ENCODE measurements at regions not wholly inside any gene's neighbourhood (a gene's known extent, or its start where the extent isn't known, plus 50 kb on each side); places are given as distances from the start of the nearest gene placed in this dataset.

DNA sequence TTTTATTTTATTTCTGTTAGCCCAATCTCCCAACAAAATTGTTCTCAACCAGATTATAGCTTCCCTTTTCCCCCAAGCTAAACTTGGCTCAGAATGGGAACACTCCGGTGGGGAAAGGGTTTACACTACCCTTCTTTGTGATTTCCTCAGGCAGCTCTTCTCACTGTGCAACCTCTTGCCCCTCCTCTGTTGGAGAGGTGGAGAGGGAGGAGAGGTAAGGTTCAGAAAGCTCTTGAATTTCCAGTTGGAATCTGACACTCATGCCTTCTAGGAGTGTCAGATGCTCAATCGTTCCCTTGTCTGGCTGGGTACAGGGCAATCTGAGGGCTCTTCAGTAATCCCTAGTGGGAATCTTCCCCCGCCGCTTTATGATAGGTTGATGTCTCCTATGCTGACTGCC, 486.1 kb upstream of the KLF12 start:
- H3F3A ChIP-seq (replicated peaks; ENCODE audit: insufficient read depth), result no peaks in the 10 kb centered on the region
- DNase-seq, result no peak
- POLR2A ChIA-PET, result no interaction called here
- H3K4me3 ChIP-seq (ENCODE audit: low read depth in 2 of 2, low read length in 1 of 2), result no peak overlapping the region
- H3K27ac ChIP-seq (ENCODE audit: low read depth in 2 of 2, low read length in 1 of 2), result no peak overlapping the region
- no peak overlapping the region for H3K4me2 ChIP-seq
- H3K9me2 ChIP-seq, result no peaks in the 10 kb centered on the region
- H2AFZ ChIP-seq (ENCODE audit: low read depth), result no peak overlapping the region
- H3K36me3 ChIP-seq (replicated peaks in 1 of 2; ENCODE audit: control insufficient read depth in 1 of 2, insufficient read depth in 2 of 2, low read length in 1 of 2), result no peaks in the 10 kb centered on the region
- no peaks in the 10 kb centered on the region for H3K79me2 ChIP-seq (ENCODE audit: insufficient read depth)
- H3K4me1 ChIP-seq (ENCODE audit: control insufficient read depth in 1 of 2, insufficient read depth in 2 of 2, low read depth in 1 of 2, low read length in 1 of 2), result peaks cover 0 to 3% of the 10 kb centered on the region in 2 experiments; a peak in 2 of 4 replicates
- no peak for TF ChIP-seq NRF1 (IDR thresholded peaks at IDR 0.05; ENCODE audit: low read depth, low read length)
- TF ChIP-seq, protein P1, sequence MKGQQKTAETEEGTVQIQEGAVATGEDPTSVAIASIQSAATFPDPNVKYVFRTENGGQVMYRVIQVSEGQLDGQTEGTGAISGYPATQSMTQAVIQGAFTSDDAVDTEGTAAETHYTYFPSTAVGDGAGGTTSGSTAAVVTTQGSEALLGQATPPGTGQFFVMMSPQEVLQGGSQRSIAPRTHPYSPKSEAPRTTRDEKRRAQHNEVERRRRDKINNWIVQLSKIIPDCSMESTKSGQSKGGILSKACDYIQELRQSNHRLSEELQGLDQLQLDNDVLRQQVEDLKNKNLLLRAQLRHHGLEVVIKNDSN (IDR thresholded peaks at IDR 0.05; ENCODE audit: borderline replicate concordance, low read depth), result no peak
- no peaks in the 10 kb centered on the region for H3K27me3 ChIP-seq (ENCODE audit: insufficient read depth)
- WGBS (ENCODE audit: low lambda C conversion rate), result 70% methylated on average over 4 of the region's 4 CpGs
- H3K9ac ChIP-seq, result no peak overlapping the region
- CTCF ChIA-PET, result interaction anchor here (0.6 kb wide), 1 partner anchor 48 kb away, joined by 3 read pairs; no protein-coding TSS in a partner anchor
- no peaks in the 10 kb centered on the region for H4K20me1 ChIP-seq (ENCODE audit: insufficient read depth)
- H3K9me3 ChIP-seq, result no peaks in the 10 kb centered on the region

DNA sequence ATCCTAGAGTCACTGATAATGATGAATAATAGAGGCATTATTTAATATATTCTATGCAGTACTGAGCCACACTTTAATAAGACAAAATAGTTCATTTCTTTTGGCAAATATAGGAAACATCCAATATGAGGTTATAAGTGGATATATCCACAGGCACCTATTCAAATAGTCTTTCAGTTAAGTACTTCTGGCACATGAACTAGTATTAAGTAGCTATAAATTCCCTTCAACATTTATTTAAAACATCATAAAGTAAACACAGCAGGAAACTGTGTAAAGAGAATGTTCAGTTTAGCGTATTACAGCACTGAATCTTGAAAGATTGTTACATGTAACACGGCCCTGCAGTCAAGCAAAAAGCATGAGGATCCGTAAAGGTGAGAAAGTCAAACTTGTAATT, 463.3 kb upstream of the KLF12 start:
- Histone ChIP-seq H2AFZ (ENCODE audit: low read depth) (no peak overlapping the region), H3K27ac (ENCODE audit: low read depth in 2 of 2, low read length in 1 of 2) (no peak overlapping the region), H3K9ac (no peak overlapping the region), H3F3A (replicated peaks; ENCODE audit: insufficient read depth) (no peaks in the 10 kb centered on the region), H3K27me3 (ENCODE audit: insufficient read depth) (no peaks in the 10 kb centered on the region), H3K79me2 (ENCODE audit: insufficient read depth) (no peaks in the 10 kb centered on the region), H3K9me2 (no peaks in the 10 kb centered on the region), H3K4me1 (ENCODE audit: control insufficient read depth in 1 of 2, insufficient read depth in 2 of 2, low read depth in 1 of 2, low read length in 1 of 2) (no peaks in the 10 kb centered on the region), H4K20me1 (ENCODE audit: insufficient read depth) (no peaks in the 10 kb centered on the region), H3K4me3 (ENCODE audit: low read depth in 2 of 2, low read length in 1 of 2) (no peak overlapping the region), H3K36me3 (replicated peaks in 1 of 2; ENCODE audit: control insufficient read depth in 1 of 2, insufficient read depth in 2 of 2, low read length in 1 of 2) (no peaks in the 10 kb centered on the region), H3K9me3 (no peaks in the 10 kb centered on the region), H3K4me2 (no peak overlapping the region)
- ChIA-PET CTCF (interaction anchor here (0.9 kb wide), 1 partner anchor 13 kb away, joined by 3 read pairs; no protein-coding TSS in a partner anchor), POLR2A (no interaction called here)
- TF ChIP-seq JUND (IDR thresholded peaks at IDR 0.05) (no peak), TCF12 (IDR thresholded peaks at IDR 0.05) (no peak)
- 55% methylated on average over 3 of the region's 3 CpGs for WGBS (ENCODE audit: low lambda C conversion rate)
- DNase-seq, result no peak

DNA sequence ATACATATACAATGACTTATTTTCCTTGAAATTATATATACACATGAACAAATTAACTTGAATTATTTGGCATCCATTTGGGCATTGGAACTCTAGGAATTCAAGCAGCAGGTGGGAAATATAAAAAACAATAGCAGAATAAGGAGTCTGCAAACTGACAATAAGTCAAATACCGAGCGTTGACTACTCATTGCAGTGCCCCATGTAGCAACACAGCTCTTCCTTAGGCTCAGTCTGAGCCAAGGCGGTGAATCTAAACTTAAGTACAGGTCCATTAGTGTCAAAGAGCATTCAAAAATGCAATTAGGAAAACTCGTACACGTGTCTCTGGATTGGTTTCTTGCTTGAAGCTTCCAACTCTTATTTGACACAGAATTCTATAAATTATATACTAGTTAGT, 462.5 kb upstream of the KLF12 start:
- POLR2A ChIA-PET, result no interaction called here
- no peak for TF ChIP-seq GATA2 (CRISPR knock-in tag; IDR thresholded peaks at IDR 0.05)
- TF ChIP-seq NRF1 (IDR thresholded peaks at IDR 0.05; ENCODE audit: low read depth, low read length), result no peak
- TF ChIP-seq RXRA (IDR thresholded peaks at IDR 0.05; ENCODE audit: borderline replicate concordance, low read depth), result no peak
- TF ChIP-seq EZH2phosphoT487 (IDR thresholded peaks at IDR 0.05; ENCODE audit: borderline replicate concordance, low read depth), result no peak
- no peak for TF ChIP-seq RFX5 (IDR thresholded peaks at IDR 0.05; ENCODE audit: low read length)
- TF ChIP-seq, protein P2, sequence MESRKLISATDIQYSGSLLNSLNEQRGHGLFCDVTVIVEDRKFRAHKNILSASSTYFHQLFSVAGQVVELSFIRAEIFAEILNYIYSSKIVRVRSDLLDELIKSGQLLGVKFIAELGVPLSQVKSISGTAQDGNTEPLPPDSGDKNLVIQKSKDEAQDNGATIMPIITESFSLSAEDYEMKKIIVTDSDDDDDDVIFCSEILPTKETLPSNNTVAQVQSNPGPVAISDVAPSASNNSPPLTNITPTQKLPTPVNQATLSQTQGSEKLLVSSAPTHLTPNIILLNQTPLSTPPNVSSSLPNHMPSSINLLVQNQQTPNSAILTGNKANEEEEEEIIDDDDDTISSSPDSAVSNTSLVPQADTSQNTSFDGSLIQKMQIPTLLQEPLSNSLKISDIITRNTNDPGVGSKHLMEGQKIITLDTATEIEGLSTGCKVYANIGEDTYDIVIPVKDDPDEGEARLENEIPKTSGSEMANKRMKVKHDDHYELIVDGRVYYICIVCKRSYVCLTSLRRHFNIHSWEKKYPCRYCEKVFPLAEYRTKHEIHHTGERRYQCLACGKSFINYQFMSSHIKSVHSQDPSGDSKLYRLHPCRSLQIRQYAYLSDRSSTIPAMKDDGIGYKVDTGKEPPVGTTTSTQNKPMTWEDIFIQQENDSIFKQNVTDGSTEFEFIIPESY (IDR thresholded peaks at IDR 0.05; ENCODE audit: borderline replicate concordance, low read depth), result no peak
- TF ChIP-seq, protein P3, sequence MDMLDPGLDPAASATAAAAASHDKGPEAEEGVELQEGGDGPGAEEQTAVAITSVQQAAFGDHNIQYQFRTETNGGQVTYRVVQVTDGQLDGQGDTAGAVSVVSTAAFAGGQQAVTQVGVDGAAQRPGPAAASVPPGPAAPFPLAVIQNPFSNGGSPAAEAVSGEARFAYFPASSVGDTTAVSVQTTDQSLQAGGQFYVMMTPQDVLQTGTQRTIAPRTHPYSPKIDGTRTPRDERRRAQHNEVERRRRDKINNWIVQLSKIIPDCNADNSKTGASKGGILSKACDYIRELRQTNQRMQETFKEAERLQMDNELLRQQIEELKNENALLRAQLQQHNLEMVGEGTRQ (IDR thresholded peaks at IDR 0.05; ENCODE audit: borderline replicate concordance, low read depth, low read length), result no peak
- no peak for TF ChIP-seq FOXJ3 (CRISPR knock-in tag; IDR thresholded peaks at IDR 0.05)
- TF ChIP-seq SMC3 (IDR thresholded peaks at IDR 0.05; ENCODE audit: low read depth, low read length), result no peak
- no peak for TF ChIP-seq CHD2 (IDR thresholded peaks at IDR 0.05; ENCODE audit: low read length, partially characterized antibody)
- TF ChIP-seq FOSL2 (IDR thresholded peaks at IDR 0.05; ENCODE audit: borderline replicate concordance, low read depth), result no peak
- TF ChIP-seq YY1 (IDR thresholded peaks at IDR 0.05; ENCODE audit: low read depth), result no peak
- TF ChIP-seq, protein P4, sequence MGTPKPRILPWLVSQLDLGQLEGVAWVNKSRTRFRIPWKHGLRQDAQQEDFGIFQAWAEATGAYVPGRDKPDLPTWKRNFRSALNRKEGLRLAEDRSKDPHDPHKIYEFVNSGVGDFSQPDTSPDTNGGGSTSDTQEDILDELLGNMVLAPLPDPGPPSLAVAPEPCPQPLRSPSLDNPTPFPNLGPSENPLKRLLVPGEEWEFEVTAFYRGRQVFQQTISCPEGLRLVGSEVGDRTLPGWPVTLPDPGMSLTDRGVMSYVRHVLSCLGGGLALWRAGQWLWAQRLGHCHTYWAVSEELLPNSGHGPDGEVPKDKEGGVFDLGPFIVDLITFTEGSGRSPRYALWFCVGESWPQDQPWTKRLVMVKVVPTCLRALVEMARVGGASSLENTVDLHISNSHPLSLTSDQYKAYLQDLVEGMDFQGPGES (IDR thresholded peaks at IDR 0.05; ENCODE audit: low read depth, low read length), result no peak
- no peak for TF ChIP-seq TCF12 (IDR thresholded peaks at IDR 0.05)
- TF ChIP-seq MEF2A (IDR thresholded peaks at IDR 0.05; ENCODE audit: borderline replicate concordance, low read depth), result no peak
- TF ChIP-seq, protein P1 (IDR thresholded peaks at IDR 0.05; ENCODE audit: borderline replicate concordance, low read depth), result no peak

More for the DNA sequence above, 462.5 kb upstream of the KLF12 start:
- no peaks in the 10 kb centered on the region for H3K27me3 ChIP-seq (ENCODE audit: insufficient read depth)
- no peak overlapping the region for H3K4me3 ChIP-seq (ENCODE audit: low read depth in 2 of 2, low read length in 1 of 2)
- WGBS (ENCODE audit: low lambda C conversion rate), result 47% methylated on average over 5 of the region's 5 CpGs
- H3K9me2 ChIP-seq, result no peaks in the 10 kb centered on the region
- H3K4me1 ChIP-seq (ENCODE audit: control insufficient read depth in 1 of 2, insufficient read depth in 2 of 2, low read depth in 1 of 2, low read length in 1 of 2), result no peaks in the 10 kb centered on the region
- H3K79me2 ChIP-seq (ENCODE audit: insufficient read depth), result no peaks in the 10 kb centered on the region
- no peak overlapping the region for H3K27ac ChIP-seq (ENCODE audit: low read depth in 2 of 2, low read length in 1 of 2)
- H3K4me2 ChIP-seq, result no peak overlapping the region
- DNase-seq, result no peak
- no peak overlapping the region for H2AFZ ChIP-seq (ENCODE audit: low read depth)
- no peaks in the 10 kb centered on the region for H3K36me3 ChIP-seq (replicated peaks in 1 of 2; ENCODE audit: control insufficient read depth in 1 of 2, insufficient read depth in 2 of 2, low read length in 1 of 2)
- H3K9me3 ChIP-seq, result no peaks in the 10 kb centered on the region
- no peak overlapping the region for H3K9ac ChIP-seq
- no peaks in the 10 kb centered on the region for H3F3A ChIP-seq (replicated peaks; ENCODE audit: insufficient read depth)
- CTCF ChIA-PET, result interaction anchor here (0.9 kb wide), 1 partner anchor 14 kb away, joined by 3 read pairs; no protein-coding TSS in a partner anchor
- H4K20me1 ChIP-seq (ENCODE audit: insufficient read depth), result no peaks in the 10 kb centered on the region
